Esophagus squamous epithelium (tissue), 4 donors: ENCODE measurements at regions not wholly inside any gene's neighbourhood (a gene's known extent, or its start where the extent isn't known, plus 50 kb on each side); places are given as distances from the start of the nearest gene placed in this dataset.

Experiments
- CTCF ChIP-seq, 6 experiments: fragments of 450-650 bp in 4 of 6; fragments of 200-600 bp in 2 of 6; sonication (generic) in 2 of 6; IDR thresholded peaks; one replicate each; pipeline ENCODE4 v1.5.1; 2016 to 2019; ENCODE audit warnings: antibody characterized with exemption in 6 of 6, mild to moderate bottlenecking in 4 of 6, moderate library complexity in 4 of 6
- POLR2A ChIP-seq, 4 donors: fragments of 450-650 bp; IDR thresholded peaks; one replicate each; pipeline ENCODE4 v1.6.1; 2017; ENCODE audit warnings: antibody characterized with exemption in 4 of 4, mild to moderate bottlenecking in 4 of 4, moderate library complexity in 3 of 4

- no peak for TF ChIP-seq CTCF (IDR thresholded peaks at IDR 0.05)
- no peak for TF ChIP-seq POLR2A (IDR thresholded peaks at IDR 0.05)
Observed at GRCh38 chr2:125086313-125087184, 1061.5 kb downstream of the CNTNAP5 start.
